GM12892 (cell line): ENCODE measurements at regions not wholly inside any gene's neighbourhood (a gene's known extent, or its start where the extent isn't known, plus 50 kb on each side); places are given as distances from the start of the nearest gene placed in this dataset.

ENCODE experiments used
- POLR2A ChIP-seq: IDR thresholded peaks from 2 replicates; pipeline ENCODE4 v1.6.1; 2011; ENCODE audit warnings: low read depth, low read length, control low read depth
- POLR2AphosphoS5 ChIP-seq: IDR thresholded peaks from 2 replicates; pipeline ENCODE4 v1.6.1; 2011; ENCODE audit warnings: low read depth, low read length, control low read depth
- TAF1 ChIP-seq: IDR thresholded peaks from 2 replicates; pipeline ENCODE4 v1.6.1; 2011; ENCODE audit warnings: low read depth, mild to moderate bottlenecking, control low read depth, low read length, borderline replicate concordance

DNA sequence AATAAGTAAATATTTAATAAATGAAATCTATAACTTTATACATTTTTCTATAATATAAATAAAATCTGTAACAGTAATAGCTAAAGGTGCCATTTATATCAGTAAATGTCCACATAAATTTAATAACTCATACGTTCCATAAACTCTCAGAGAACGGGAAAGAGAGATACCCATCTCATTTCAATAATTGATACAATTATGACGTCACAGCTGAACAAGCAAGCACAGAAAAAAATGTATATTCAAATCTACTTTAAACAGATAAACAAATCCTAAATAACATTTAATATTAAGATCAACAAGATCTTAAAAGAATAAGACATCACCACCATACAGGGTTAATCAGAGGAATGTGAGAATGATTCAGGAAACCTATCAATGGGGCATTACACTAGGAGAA is 1136.5 kb downstream of the TBC1D22A start:
- TF ChIP-seq TAF1 (no peak), POLR2AphosphoS5 (no peak), POLR2A (no peak)
